ENCODE measurements at regions not wholly inside any gene's neighbourhood (a gene's known extent, or its start where the extent isn't known, plus 50 kb on each side); places are given as distances from the start of the nearest gene placed in this dataset.
A peak's percentile ranks its signal among the peaks of the same experiment; 100 is the strongest.
"Not testable (repeated sequence)": the region's sequence is repeated elsewhere in the genome, so short reads cannot be mapped to it uniquely, and the experiment has no call there.

DNA sequence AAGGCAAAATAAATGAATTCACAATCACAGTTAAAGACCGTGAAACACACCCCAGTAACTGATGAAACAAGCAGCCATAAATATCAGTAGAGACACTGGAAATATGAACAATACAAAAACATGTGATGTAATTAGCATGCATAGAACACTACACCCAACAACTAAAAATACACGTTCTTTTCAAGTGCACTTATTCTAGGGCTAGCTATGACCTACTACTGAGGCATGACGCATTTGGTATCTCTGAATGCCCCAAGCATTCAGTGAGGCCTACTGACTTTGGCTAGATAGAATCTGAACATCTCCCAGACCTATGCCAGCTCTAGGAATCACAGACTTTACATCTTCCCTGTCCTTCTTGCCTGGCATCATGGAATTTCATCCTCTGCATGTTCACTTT lies 450.0 kb upstream of the ID2 start:
- no peak for DNase-seq (ENCODE audit: low spot score)

DNA sequence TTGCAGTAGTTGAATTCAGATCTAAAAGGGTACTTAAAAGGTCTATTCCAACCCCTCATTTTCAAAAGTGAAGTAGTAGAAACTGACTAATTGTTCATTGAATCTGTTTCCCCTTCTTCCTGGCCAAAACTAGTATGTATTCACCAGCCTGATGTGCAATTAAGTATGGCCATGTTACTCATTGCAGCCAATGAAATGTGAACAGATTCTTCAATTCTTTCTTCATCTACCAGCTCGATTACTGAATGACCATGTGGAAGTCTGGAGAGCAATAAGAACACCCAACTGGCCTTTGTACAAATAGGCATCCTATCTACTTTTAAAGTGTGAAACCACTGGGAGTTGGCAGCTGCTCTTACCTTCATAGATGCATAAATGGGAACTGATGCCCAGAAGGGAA lies 449.0 kb upstream of the ID2 start:
- no peak for DNase-seq (ENCODE audit: low spot score)

DNA sequence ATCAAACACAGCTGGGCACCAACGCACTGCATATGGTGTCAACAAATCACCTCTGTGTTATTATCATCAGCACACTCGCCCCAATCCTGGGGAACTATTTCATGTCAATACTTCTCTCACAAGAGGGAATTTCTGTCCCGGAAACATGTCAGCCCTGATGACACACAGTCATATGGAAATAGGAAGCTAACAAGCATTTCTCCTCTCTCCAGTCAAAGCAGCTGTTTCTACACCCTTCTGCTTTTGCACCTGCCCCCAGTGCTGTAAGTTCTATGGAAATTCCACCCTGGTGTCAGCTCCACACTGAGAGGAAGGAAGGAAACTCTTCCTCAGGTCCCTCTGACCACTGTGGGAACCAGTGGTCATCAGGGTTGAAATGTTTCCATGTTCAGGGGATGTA lies 447.6 kb upstream of the ID2 start:
- DNase-seq (ENCODE audit: low spot score) = peak; percentile 31

DNA sequence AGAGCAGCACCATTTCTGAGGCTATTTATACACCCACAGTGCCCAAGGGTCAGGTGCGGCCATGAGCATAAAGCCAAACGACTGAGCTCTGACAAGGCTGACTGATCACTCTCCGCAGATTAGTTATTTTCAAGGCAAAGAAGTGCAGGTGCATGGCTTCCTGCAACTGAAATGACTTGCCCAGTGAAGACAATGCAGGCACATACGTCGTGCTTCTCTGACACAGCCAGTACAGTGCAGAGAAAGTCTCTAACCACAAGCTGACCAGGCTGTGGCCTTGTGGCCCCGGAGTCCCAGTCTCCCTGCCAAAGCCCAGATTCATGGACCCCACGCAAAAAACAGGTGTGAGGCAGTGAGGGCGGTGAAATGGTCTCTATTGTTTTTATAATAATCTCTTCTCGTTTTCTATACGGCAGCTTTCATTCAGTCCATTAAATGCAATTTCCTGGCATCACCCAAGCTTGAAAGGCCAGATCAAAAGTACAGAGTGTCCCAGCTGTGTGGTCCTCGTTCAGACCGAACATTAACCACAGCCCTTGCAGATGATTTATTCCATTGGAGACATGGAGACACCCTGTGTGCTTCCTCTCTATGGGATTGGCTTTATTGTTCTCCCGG lies 447.0 kb upstream of the ID2 start:
- DNase-seq (ENCODE audit: low spot score) = peak; percentile 71

DNA sequence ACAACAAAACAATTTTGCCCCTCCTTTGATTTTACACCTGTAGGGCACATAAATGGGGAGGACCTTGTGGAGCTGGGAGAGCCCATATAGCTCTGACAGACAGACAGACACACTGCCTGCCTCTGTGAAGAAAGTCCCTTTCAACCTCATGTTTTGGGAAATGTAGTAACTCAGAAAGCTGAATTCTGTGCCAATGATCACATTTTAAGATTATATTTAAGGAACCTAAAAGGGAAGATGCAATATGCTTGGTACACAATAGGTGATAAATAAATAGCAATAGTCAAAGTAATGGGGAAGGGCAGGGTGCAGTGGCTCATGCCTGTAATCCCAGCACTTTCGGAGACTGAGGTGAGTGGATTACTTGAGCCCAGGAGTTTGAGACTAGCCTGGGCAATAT lies 446.4 kb upstream of the ID2 start:
- DNase-seq (ENCODE audit: low spot score) = no peak

DNA sequence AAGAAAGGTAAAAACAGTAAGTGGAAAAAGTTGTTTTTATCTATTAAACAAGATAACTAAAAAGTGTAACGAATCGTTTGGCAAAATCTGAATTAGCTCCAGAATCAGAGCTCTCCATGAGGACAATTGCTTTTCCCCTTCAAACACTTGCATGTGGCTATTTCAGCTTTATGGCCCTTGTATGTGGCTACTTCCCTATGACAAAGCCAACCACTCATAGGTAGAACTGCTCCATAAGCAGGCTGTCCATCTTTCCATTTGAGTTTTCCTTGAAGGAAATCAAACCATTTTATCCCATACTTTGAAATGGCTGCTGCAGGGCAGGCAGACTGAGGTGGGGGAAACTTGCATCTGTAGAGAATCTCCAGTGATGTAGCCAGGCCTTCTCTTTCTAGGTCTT lies 445.5 kb upstream of the ID2 start:
- no peak for DNase-seq (ENCODE audit: low spot score)

DNA sequence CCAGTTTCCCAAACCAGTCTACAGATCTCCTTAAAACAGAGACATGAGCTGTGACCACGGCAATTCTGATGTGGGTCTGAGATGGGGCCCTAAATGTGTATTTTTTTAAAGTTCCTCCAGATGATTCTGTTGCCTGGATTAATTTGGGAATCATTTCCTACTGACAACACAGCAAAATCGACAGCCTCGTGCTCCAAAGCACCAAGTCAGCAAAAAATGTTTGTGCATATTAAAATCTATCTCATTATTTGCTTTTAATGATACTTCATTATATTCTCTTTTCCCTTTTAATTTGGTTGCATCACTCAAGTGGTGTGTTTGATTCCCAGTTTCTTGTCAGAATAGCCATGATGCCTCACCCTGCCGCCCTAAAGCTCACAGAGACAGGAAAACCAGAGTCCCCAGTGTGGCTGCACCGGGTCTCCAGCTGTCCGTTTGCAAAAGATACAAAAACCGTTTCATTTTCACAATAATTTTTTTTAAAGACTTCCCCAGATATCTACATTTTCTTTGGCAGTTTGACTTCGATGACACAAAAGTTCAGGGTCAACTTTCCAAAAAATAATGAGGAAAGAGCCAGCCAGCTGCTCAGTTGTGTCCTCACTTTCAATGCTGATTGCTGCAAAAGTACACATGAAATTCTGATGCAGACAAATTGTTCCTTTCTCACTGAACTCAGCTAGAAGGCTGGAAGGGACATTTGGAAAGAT lies 443.2 kb upstream of the ID2 start:
- DNase-seq (ENCODE audit: low spot score) = no peak

DNA sequence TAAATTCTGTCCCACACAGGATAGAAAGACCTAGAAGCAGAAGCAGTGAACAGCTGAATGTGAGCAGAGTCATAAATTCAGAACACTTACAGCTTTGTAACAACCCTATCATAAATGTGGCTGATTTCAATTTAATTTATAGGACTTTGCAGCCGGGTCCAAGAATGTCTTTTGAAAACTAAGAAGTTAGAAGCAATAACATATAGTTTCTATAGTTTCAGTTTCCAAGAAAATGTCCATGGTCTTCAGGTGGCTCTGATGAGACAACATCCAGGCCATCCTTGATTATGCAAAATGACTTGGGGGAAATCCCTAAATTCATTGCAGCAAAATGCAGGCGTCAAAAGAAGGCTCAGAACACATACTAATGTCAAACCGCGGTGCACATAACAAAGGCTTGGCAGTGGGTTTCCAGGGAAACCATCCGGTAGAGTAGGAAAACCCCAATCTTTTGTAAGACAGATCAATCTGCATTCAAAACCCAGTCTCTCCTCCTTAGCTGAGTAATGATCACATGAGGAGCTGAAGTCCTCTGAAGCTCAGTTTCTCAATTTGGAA lies 442.2 kb upstream of the ID2 start:
- no peak for DNase-seq (ENCODE audit: low spot score)

DNA sequence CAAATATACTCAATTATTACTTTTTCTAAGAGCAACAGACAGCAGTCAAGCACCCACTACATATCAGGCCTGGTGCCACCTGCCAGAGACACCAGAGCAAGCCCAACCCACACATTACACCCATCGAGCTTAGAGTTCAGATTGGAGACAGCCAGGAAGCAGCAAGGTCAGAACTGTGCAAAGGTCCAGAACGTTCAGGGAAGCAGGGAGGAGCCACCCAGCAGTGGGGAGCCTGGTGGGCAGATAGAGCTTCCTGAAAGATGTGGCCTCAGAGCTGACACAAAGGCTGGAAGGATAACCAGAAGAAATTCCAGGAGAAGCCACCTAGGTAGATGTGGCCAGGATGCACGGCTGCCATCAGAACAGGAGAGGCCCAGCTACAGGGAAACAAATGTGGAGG lies 440.5 kb upstream of the ID2 start:
- no peak for DNase-seq (ENCODE audit: low spot score)

DNA sequence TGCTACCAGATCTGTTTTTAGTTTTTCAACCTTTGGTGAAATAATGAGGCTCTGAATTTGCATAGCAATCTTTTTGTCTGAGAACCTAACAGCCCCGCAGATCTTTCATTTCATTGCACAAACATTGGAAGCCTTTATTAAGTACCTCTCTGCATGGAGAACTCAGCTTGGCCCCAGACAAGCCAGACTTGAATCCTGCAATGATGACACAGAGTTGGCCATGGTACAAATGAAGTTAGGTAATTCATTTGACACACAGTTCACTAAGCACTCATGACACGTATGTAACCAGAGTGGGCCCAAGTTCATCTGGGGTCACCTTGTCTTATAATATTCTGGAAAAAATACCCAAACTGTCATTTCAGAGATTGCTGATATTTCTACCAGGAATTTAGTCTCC lies 439.1 kb upstream of the ID2 start:
- peak; percentile 11 for DNase-seq (ENCODE audit: low spot score)

DNA sequence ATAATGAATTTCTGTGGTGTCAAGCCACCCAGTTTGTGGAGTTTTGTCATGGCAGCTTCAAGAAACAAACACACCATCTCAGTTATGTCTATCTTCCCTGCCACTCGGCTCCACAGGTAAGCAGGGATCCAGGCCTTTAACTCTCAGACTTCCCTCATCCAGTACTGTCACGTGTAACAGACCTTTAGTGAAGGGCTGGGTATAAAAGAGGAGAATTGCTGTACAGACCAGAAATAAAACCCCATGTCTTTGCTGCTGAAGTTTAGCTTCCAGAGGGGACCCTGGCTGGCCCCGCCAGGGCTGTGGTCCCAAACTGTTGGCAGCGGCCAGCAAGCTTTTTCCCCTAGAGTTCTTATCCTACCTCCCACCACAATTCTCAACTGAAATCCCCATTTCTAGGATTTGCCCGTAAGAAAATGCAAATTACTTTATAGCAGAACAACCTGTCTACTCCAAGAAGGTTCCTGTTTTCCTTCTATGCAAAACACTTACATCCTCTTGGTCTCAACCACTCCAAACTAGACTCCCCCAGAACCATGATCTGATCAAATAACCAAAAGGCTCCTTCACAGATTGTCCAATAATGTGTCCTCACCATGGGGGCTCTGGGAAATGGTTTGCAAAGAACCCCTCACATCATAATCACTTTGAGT lies 438.0 kb upstream of the ID2 start:
- no peak for DNase-seq (ENCODE audit: low spot score)

DNA sequence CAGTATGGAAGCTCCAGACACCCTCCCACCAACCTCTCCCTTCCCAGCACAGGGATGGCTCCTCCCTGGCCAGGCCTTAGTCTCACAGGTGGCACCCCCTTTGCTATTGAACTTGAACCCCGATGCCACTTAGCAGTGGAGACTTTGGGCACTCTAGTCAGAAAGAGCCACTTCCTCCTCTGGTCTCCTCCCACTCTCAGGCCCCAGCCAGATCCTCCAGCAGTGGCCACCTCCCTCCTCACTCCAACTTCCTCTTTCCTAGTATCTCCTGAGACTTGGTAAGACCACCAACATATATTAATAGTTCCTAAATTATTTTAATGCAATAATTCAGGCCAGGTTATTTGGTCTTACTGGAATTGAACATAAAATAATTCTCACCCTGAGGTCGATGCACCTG lies 437.2 kb upstream of the ID2 start:
- DNase-seq (ENCODE audit: low spot score) = no peak

DNA sequence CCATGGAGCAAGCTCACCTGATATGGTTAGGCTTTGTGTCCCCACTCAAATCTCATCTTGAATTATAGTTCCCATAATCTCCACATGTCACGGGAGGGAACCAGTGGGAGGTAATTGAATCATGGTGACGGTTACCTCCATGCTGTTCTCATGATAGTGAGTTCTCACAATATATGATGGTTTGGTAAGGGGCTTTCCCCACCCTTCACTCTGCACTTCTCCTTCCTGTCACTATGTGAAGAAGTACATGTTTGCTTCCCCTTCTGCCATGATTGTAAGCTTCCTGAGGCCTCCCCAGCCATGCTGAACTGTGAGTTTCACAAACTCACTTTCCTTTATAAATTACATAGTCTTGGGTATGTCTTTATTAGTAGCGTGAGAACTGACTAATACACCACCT lies 435.7 kb upstream of the ID2 start:
- no peak for DNase-seq (ENCODE audit: low spot score)

DNA sequence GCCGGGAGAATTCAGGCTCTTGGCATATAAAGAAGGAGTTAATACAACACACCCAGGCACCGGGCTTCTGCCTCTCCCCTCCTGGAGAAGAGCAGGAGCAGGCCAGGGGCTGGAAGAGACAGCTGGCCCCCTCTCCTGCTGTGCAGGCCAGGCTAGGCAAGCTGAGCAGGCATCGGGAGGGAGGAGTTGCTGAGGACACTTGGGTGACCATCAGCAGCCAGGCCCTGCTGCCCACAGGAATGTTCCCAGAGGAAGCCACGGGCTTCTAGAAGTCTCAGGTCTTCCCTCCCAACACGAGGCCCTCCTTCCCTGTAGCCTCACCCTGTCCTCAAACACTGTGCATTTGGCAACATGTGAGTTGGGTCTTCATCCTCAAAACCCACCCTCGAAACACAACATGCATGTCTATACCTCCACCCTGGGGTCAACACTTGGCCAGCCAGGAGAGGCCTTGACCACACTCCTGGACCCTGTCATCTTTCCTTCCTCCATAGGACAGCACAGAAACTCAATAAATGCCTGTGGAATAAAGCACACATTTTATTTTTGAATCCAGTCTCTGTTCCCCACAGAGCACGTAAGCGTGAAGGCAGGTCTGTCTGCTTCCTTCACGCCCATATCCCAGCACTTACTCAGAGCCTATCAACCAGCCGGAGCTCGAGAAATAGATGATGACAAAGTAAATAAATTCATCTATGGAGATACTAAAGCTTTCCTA lies 433.8 kb upstream of the ID2 start:
- DNase-seq (ENCODE audit: low spot score) = no peak

DNA sequence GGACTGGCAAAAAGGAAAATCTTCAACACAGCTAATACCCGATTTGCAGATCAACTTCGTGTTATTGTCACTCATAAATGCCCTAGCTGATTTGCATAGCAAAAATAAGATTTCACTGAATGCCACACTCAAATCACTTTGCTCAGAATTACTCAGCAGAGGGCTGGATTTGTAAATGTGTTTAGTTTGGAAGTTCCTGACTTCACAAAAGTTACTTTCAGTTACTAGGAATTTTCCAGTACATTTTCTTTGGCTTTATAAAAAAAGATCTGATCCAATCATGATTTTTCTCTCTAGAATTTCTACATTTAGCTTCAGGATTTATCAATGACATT lies 433.3 kb upstream of the ID2 start:
- DNase-seq (ENCODE audit: low spot score) = no peak

DNA sequence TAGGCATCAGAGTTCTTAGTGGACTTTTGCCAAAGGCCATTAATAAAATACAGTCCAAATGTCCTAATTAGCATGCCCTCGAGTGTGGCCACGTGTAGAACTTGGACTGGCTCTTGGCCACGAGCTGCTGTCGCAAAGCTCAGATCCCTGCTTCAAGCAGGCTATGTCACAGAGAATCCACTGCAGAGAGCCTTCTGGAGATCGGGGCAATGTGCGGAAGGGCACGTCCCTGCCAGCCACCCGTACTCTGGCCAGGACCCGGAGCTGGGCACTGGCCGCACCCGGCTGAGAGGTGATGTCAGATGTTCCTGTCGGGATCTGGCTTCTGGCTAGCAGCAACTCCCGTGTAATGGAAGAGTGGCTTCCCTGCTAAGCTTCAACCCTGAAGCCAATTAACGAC lies 432.7 kb upstream of the ID2 start:
- DNase-seq (ENCODE audit: low spot score) = no peak

DNA sequence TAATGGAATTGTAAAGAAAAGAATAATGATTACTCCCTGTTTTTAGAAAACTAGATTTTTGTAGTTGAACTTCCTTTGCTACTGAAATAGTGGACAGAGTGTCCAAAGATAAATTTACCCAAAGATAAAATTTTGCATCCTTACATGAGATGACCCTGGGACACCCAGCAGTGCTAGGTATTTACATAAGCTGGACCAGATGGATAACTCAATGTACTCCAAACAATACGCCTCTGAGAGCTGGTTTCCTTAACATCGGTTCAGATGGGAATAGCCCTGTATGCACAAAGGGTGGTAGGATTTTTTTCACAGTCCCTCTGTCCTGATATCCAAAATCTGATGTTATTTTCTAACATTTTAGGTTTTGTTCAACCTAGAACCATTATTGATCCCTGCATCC lies 432.1 kb upstream of the ID2 start:
- no peak for DNase-seq (ENCODE audit: low spot score)

DNA sequence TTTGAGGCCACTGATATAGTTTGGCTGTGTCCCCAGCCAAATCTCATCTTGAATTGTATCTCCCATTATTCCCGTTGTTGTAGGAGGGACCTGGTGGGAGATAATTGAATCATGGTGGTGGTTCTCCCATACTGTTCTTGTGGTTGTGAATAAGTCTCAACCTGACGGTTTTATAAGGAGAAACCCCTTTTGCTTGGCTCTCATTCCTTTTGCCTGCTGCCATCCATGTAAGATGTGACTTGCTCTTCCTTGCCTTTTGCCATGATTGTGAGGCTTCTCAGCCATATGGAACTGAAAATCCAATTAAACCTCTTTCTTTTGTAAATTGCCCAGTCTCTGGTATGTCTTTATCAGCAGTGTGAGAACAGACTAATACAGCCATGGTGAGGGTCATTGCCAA lies 431.6 kb upstream of the ID2 start:
- DNase-seq (ENCODE audit: low spot score) = not testable (repeated sequence)

DNA sequence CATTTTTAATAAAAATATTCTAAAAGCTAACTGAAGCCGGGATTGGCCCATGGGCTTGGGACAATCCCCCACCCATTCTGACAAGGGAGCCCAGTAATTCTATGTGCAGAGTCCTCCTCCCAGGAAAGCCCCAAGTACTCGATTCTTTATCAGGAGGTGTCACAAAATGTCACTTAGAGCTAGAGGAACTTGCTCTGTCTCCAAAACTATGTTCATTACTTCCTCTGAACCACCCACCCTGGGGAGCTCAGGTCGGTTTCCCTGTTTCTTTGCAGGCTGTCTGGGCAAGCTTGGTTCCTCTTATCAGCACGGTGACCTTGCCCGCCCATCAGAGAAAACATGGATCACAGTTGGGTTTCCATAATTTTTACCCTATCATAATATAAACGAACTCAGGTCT lies 430.6 kb upstream of the ID2 start:
- no peak for DNase-seq (ENCODE audit: low spot score)

DNA sequence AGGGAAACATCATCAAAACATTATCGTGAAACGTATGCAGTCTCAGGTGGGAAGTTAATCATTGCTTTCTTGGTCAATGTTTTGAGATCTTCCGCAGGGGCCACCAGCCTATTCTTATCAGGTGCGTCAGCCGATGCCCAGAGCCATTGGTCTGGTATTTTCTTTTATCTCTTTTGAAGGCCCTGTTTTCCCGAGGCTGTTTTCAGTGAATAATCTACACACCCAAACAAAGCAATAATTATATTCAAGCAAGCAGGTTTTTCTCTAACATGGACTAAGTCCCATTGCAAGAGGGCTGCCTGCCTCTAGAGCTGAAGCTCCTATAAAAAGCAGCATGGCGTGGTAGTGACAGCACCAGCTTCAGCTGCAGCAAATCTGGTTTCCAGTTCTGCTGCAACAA lies 430.0 kb upstream of the ID2 start:
- DNase-seq (ENCODE audit: low spot score) = no peak

DNA sequence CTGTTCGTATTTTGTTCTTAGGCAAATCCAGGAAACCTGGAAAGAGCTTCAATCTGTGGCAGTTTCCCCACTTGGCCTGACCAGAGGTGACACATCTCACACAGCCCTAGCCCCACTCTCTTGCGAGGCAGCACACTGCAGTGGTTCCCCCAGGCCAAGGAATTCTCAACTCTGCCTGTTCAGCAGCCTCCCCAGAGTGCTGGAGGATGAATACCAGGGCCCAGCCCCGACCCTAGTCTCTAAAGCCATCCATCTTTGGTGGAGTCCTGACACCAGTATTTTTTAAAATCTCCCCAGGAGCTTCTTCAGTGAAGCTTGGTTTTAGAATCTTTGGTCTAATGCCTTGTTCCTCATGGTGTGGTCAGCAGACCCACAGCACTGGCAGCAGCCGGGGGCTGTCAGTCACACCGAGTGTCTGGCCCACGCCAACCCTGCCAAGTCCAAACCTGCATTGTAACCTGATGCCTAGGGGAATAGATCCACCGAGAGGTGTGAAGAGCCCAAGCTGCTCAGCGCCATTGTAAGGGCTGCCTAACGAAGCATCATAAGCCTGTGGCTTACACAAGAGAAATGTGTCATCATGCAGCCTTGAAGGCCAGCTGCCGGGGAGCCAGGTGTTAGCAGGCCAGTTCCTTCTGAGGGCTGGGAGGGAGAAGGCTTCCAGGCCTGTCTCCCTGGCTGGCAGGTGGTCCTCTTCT lies 428.7 kb upstream of the ID2 start:
- DNase-seq (ENCODE audit: low spot score) = no peak

DNA sequence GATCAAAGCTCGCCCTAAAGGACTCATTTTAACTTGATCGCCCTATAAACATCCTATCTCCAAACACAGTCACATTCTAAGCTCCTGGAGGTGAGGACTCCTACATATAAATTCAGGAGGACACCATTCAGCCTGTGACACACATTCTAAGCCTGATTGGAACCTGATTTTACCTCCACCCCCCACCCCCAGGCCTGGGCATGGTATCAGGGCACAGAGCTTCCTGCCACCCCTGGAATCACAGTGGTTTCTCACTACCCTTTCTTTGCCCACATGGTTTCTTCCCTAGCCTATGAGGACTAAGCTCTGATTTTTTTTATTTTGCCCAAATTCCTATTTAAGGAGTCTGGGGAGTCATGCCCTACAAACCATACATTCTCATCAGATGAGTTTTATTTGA lies 428.1 kb upstream of the ID2 start:
- no peak for DNase-seq (ENCODE audit: low spot score)
